ENCODE measurements at regions not wholly inside any gene's neighbourhood (a gene's known extent, or its start where the extent isn't known, plus 50 kb on each side); places are given as distances from the start of the nearest gene placed in this dataset.

- TF ChIP-seq REST (IDR thresholded peaks at IDR 0.05; ENCODE audit: insufficient read depth in 1 of 2, low read depth in 2 of 2, low read length in 2 of 2): no peak
- no peak for TF ChIP-seq POLR2AphosphoS5 (IDR thresholded peaks at IDR 0.05; ENCODE audit: low read depth, low read length)
- no peak for TF ChIP-seq SIN3A (IDR thresholded peaks at IDR 0.05; ENCODE audit: borderline replicate concordance, insufficient read depth, low read length)
Observed at GRCh38 chr7:33809228-33809627, 96.1 kb upstream of the BMPER start.

Measured in PFSK-1 (cell line).